Ovary (tissue), 3 donors: ENCODE measurements at regions not wholly inside any gene's neighbourhood (a gene's known extent, or its start where the extent isn't known, plus 50 kb on each side); places are given as distances from the start of the nearest gene placed in this dataset.
"Not testable (repeated sequence)": the region's sequence is repeated elsewhere in the genome, so short reads cannot be mapped to it uniquely, and the experiment has no call there.

Experiments used
- CTCF ChIP-seq, 3 donors: fragments of 450-650 bp in 2 of 3; fragments of 200-600 bp in 1 of 3; IDR thresholded peaks; one replicate each; pipeline versions ENCODE4 v1.5.1 to v1.8.0; 2016 to 2022; ENCODE audit warnings: antibody characterized with exemption in 3 of 3, mild to moderate bottlenecking in 1 of 3
- EP300 ChIP-seq: sonication (generic); formaldehyde crosslinking; IDR thresholded peaks from one replicate; pipeline ENCODE4 v1.6.1; 2017; ENCODE audit warnings: antibody characterized with exemption
- POLR2A ChIP-seq: fragments of 450-650 bp; IDR thresholded peaks from one replicate; pipeline ENCODE4 v1.6.1; 2017; ENCODE audit warnings: antibody characterized with exemption, mild to moderate bottlenecking, moderate library complexity
- donor health status: DM: no; HTN: no; CAD: no.

- not testable (repeated sequence) for TF ChIP-seq CTCF (IDR thresholded peaks at IDR 0.05); POLR2A; EP300
These were observed 89.9 kb downstream of the POTEG start for GRCh38 chr14:19344261-19344660.
